ENCODE measurements at regions not wholly inside any gene's neighbourhood (a gene's known extent, or its start where the extent isn't known, plus 50 kb on each side); places are given as distances from the start of the nearest gene placed in this dataset.

- no peak for TF ChIP-seq CTCF (IDR thresholded peaks at IDR 0.05)
- TF ChIP-seq POLR2A (IDR thresholded peaks at IDR 0.05) = no peak
Measured at GRCh38 chr17:12457493-12457892, 208.2 kb upstream of the MYOCD start.
